Subcutaneous abdominal adipose tissue (tissue), 5 donors: ENCODE measurements at regions not wholly inside any gene's neighbourhood (a gene's known extent, or its start where the extent isn't known, plus 50 kb on each side); places are given as distances from the start of the nearest gene placed in this dataset.

Experiments used
- H3K27ac ChIP-seq: one replicate; pipeline ENCODE4 v1.7.0; 2013; ENCODE audit warnings: low read depth, mild to moderate bottlenecking, inconsistent platforms, low read length, moderate library complexity
- H3K27me3 ChIP-seq, 5 donors: one replicate each; pipeline ENCODE4 v1.7.0; 2013; ENCODE audit warnings: low read length in 5 of 5, inconsistent platforms in 1 of 5; ENCODE audit not compliant: control insufficient read depth in 5 of 5, insufficient read depth in 4 of 5
- H3K36me3 ChIP-seq, 5 donors: one replicate each; pipeline ENCODE4 v1.7.0; 2013; ENCODE audit warnings: low read length in 5 of 5; ENCODE audit not compliant: control insufficient read depth in 5 of 5, insufficient read depth in 5 of 5
- H3K4me1 ChIP-seq, 5 donors: one replicate each; pipeline ENCODE4 v1.7.0; 2013; ENCODE audit warnings: low read length in 5 of 5, mild to moderate bottlenecking in 3 of 5, moderate library complexity in 1 of 5; ENCODE audit not compliant: control insufficient read depth in 5 of 5, insufficient read depth in 5 of 5
- H3K4me3 ChIP-seq, 5 donors: one replicate each; pipeline ENCODE4 v1.7.0; 2013; ENCODE audit warnings: low read length in 5 of 5, low read depth in 1 of 5
- H3K9ac ChIP-seq, 5 donors: one replicate each; pipeline ENCODE4 v1.7.0; 2013; ENCODE audit warnings: low read length in 5 of 5, mild to moderate bottlenecking in 4 of 5, moderate library complexity in 3 of 5
- H3K9me3 ChIP-seq, 5 donors: one replicate each; pipeline ENCODE4 v1.7.0; 2013; ENCODE audit warnings: low read length in 5 of 5; ENCODE audit not compliant: control insufficient read depth in 5 of 5
- donor health status: healthy.
- donor health status: healthy.
- donor health status: healthy.
- donor health status: healthy.
- donor health status: healthy.

DNA sequence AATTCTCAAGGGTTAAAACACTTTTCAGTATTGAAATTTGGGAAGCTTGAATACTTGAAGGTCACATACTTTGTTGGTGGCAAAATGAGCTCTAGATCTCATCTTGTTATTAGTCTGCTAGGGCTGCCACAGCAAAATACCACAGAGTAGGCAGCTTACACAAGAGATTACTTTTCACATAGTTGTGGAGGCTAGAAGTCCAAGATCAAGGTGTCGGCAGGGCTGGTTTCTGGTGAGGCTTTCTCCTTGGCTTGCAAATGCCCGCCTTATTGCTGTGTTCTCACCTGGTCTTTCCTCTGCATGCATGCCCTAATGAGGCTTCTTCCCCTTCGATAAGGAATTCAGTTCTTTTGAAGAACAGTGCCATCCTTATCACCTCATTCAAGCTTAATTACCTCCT, 270.8 kb upstream of the ANKRD55 start:
- H3K27ac ChIP-seq = no peak overlapping the region
- no peaks in the 10 kb centered on the region for H3K36me3 ChIP-seq
- no peaks in the 10 kb centered on the region for H3K27me3 ChIP-seq
- peaks cover under 1 to 19% (median 12%) of the 10 kb centered on the region in 5 donors for H3K4me1 ChIP-seq
- H3K9ac ChIP-seq = no peak overlapping the region
- no peak overlapping the region for H3K4me3 ChIP-seq
- H3K9me3 ChIP-seq = peaks cover 0 to 5% (median 0%) of the 10 kb centered on the region in 5 donors

- peaks cover 0 to 14% (median 3%) of the 10 kb centered on the region in 5 donors for H3K4me1 ChIP-seq
- H3K4me3 ChIP-seq = no peak overlapping the region
- H3K36me3 ChIP-seq = no peaks in the 10 kb centered on the region
- H3K27me3 ChIP-seq = no peaks in the 10 kb centered on the region
- no peak overlapping the region for H3K27ac ChIP-seq
- no peak overlapping the region for H3K9ac ChIP-seq
- H3K9me3 ChIP-seq = peaks cover 0 to 5% (median 0%) of the 10 kb centered on the region in 5 donors
These were observed 268.8 kb upstream of the ANKRD55 start for GRCh38 chr5:56501781-56502557.

GRCh38 chr5:56499901-56500300, 266.8 kb upstream of the ANKRD55 start:
- no peak overlapping the region for H3K4me3 ChIP-seq
- H3K9ac ChIP-seq = no peak overlapping the region
- peaks cover 0 to 20% (median under 1%) of the 10 kb centered on the region in 5 donors for H3K4me1 ChIP-seq
- peaks cover 0 to 5% (median 0%) of the 10 kb centered on the region in 5 donors for H3K9me3 ChIP-seq
- H3K36me3 ChIP-seq = no peaks in the 10 kb centered on the region
- no peak overlapping the region for H3K27ac ChIP-seq
- no peaks in the 10 kb centered on the region for H3K27me3 ChIP-seq

GRCh38 chr5:56499491-56499890, 266.4 kb upstream of the ANKRD55 start:
- Histone ChIP-seq H3K9ac (no peak overlapping the region), H3K4me1 (peaks cover 0 to 20% (median 4%) of the 10 kb centered on the region in 5 donors), H3K9me3 (peaks cover 0 to 5% (median 0%) of the 10 kb centered on the region in 5 donors), H3K36me3 (no peaks in the 10 kb centered on the region), H3K27me3 (no peaks in the 10 kb centered on the region), H3K27ac (no peak overlapping the region), H3K4me3 (no peak overlapping the region)

DNA sequence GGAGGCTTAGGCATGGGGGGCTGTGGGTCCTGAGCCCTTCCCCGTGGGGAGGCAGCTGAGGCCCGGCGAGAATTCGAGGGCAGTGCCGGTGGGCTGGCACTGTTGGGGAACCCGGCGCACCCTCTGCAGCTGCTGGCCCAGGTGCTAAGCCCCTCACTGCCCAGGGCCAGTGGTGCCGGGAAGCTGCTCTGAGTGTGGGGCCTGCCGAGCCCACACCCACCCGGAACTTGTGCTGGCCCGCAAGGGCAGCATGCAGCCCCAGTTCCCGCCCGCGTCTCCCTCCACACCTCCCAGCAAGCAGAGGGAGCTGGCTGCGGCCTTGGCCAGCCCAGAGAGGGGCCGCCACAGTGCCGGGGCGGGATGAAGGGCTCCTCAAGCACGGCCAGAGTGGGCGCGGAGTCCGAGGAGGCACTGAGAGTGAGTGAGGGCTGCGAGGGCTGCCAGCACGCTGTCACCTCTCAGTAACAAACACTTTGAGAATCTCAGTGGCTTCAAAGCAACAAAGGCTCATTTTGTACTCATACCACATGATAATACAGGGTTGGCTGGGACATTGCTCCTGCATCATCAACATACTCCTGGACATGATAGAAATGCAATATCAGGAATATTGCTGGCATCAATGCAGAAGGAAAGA, 265.7 kb upstream of the ANKRD55 start:
- no peak overlapping the region for H3K4me3 ChIP-seq
- no peak overlapping the region for H3K9ac ChIP-seq
- H3K36me3 ChIP-seq = no peaks in the 10 kb centered on the region
- H3K27ac ChIP-seq = no peak overlapping the region
- H3K9me3 ChIP-seq = peaks cover 0 to 1% (median 0%) of the 10 kb centered on the region in 5 donors
- H3K4me1 ChIP-seq = peaks cover 2 to 20% (median 10%) of the 10 kb centered on the region in 5 donors
- H3K27me3 ChIP-seq = no peaks in the 10 kb centered on the region

GRCh38 chr5:56496581-56497063, 263.5 kb upstream of the ANKRD55 start:
- H3K4me3 ChIP-seq = no peak overlapping the region
- no peaks in the 10 kb centered on the region for H3K9me3 ChIP-seq
- peaks cover 2 to 20% (median 10%) of the 10 kb centered on the region in 5 donors for H3K4me1 ChIP-seq
- no peaks in the 10 kb centered on the region for H3K27me3 ChIP-seq
- no peak overlapping the region for H3K9ac ChIP-seq
- H3K27ac ChIP-seq = no peak overlapping the region
- H3K36me3 ChIP-seq = no peaks in the 10 kb centered on the region

DNA sequence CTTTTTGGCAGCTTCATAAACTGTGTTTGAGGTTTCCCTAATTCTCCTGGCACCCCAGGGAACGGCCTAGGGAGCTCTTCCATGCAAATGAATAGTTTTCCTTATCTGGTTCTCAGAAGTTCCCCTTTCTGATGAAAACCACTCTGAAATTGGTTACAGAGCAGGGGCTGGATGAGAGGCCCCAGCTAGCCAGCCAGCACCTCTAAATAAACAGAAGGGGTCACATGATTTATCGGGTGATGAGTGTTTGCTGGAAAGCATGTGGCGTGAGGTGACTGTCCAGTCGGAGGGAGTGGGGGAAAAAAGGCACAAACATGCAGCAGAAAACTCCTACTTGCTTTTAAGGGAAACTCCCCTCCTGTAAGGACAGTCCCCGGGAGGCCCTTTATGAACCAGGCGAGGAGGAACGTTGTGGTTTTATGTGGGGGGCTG, 261.2 kb upstream of the ANKRD55 start:
- Histone ChIP-seq H3K4me3 (no peak overlapping the region), H3K9ac (no peak overlapping the region), H3K27me3 (no peaks in the 10 kb centered on the region), H3K27ac (no peak overlapping the region), H3K36me3 (no peaks in the 10 kb centered on the region), H3K4me1 (peaks cover 2 to 18% (median 10%) of the 10 kb centered on the region in 5 donors), H3K9me3 (no peaks in the 10 kb centered on the region)

GRCh38 chr5:56493766-56494165, 260.6 kb upstream of the ANKRD55 start:
- Histone ChIP-seq H3K9ac (no peak overlapping the region), H3K36me3 (no peaks in the 10 kb centered on the region), H3K4me3 (no peak overlapping the region), H3K9me3 (no peaks in the 10 kb centered on the region), H3K4me1 (peaks cover 2 to 15% (median 9%) of the 10 kb centered on the region in 5 donors), H3K27ac (no peak overlapping the region), H3K27me3 (no peaks in the 10 kb centered on the region)

- H3K27ac ChIP-seq = no peak overlapping the region
- H3K9me3 ChIP-seq = no peaks in the 10 kb centered on the region
- no peaks in the 10 kb centered on the region for H3K27me3 ChIP-seq
- no peak overlapping the region for H3K4me3 ChIP-seq
- H3K36me3 ChIP-seq = no peaks in the 10 kb centered on the region
- H3K4me1 ChIP-seq = peaks cover 2 to 15% (median 9%) of the 10 kb centered on the region in 5 donors
- no peak overlapping the region for H3K9ac ChIP-seq
These were observed 260.2 kb upstream of the ANKRD55 start for GRCh38 chr5:56493308-56493707.

- Histone ChIP-seq H3K9ac (no peak overlapping the region), H3K36me3 (no peaks in the 10 kb centered on the region), H3K9me3 (no peaks in the 10 kb centered on the region), H3K4me3 (no peak overlapping the region), H3K4me1 (peaks cover 2 to 15% (median 9%) of the 10 kb centered on the region in 5 donors), H3K27ac (no peak overlapping the region), H3K27me3 (no peaks in the 10 kb centered on the region)
These were observed 259.7 kb upstream of the ANKRD55 start for GRCh38 chr5:56492812-56493211.
